PC-3 (cell line): ENCODE measurements at regions not wholly inside any gene's neighbourhood (a gene's known extent, or its start where the extent isn't known, plus 50 kb on each side); places are given as distances from the start of the nearest gene placed in this dataset.

Experiments
- ATAC-seq: fragments of 200-7000 bp; cut with Tn5 transposase; 2 replicates; pipeline ENCODE4 v1.9.1; 2020; ENCODE audit warnings: mild to moderate bottlenecking, moderate library complexity
- BruUV-seq: library from RNA; stranded (reverse); fragments of 400-500 nt; replicated peaks from 2 replicates; lab custom pipeline; 2021; lab: Mats Ljungman, UMichigan
- CTCF ChIA-PET: fragments of 300-600 bp; sonication (Branson Sonifier 250); formaldehyde crosslinking; loops from one replicate; lab custom pipeline; 2022; ENCODE audit warnings: antibody characterized with exemption; lab: Charles Lee
- POLR2A ChIA-PET: fragments of 300-600 bp; sonication (Branson Sonifier 250); formaldehyde crosslinking; loops from one replicate; lab custom pipeline; 2022; ENCODE audit warnings: antibody characterized with exemption; ENCODE audit not compliant: unreplicated experiment; lab: Charles Lee
- DNase-seq: peaks from one replicate; pipeline ENCODE4 v3.0.0-alpha.2; 2015
- H2AFZ ChIP-seq: fragments of 300-600 bp; sonication (generic); 2 replicates; pipeline ENCODE4 v1.6.0; 2016; ENCODE audit warnings: antibody characterized with exemption, low read length
- H3F3A ChIP-seq: fragments of 300-600 bp; sonication (generic); one replicate; pipeline ENCODE4 v1.6.0; 2017; ENCODE audit warnings: antibody characterized with exemption, low read length, control low read depth, mild to moderate bottlenecking; ENCODE audit not compliant: unreplicated experiment
- H3K27ac ChIP-seq: fragments of 300-600 bp; sonication (generic); 2 replicates; pipeline ENCODE4 v1.5.1; 2016; ENCODE audit warnings: mild to moderate bottlenecking, low read length
- H3K27me3 ChIP-seq: fragments of 300-600 bp; sonication (generic); 2 replicates; pipeline ENCODE4 v1.6.1; 2016; ENCODE audit warnings: low read length, mixed read lengths
- H3K36me3 ChIP-seq: fragments of 300-600 bp; sonication (generic); 2 replicates; pipeline ENCODE4 v1.6.1; 2016; ENCODE audit warnings: low read depth, mixed run types, low read length, mixed read lengths
- H3K4me1 ChIP-seq: fragments of 300-600 bp; sonication (generic); 2 replicates; pipeline ENCODE4 v1.5.1; 2016; ENCODE audit warnings: low read length; ENCODE audit not compliant: insufficient read depth
- H3K4me2 ChIP-seq: fragments of 300-600 bp; sonication (generic); 2 replicates; pipeline ENCODE4 v1.6.0; 2016; ENCODE audit warnings: low read length
- H3K4me3 ChIP-seq: fragments of 300-600 bp; sonication (generic); 2 replicates; pipeline ENCODE4 v1.5.1; 2016; ENCODE audit warnings: mild to moderate bottlenecking, low read length, mixed read lengths
- H3K79me2 ChIP-seq: fragments of 300-600 bp; sonication (generic); 2 replicates; pipeline ENCODE4 v1.6.1; 2017; ENCODE audit warnings: low read length, mixed read lengths
- H3K9ac ChIP-seq: fragments of 300-600 bp; sonication (generic); 2 replicates; pipeline ENCODE4 v1.6.0; 2016; ENCODE audit warnings: mild to moderate bottlenecking, low read length
- H3K9me2 ChIP-seq: fragments of 300-600 bp; sonication (generic); replicated peaks from 2 replicates; pipeline ENCODE4 v1.6.1; 2016; ENCODE audit warnings: mixed run types, low read length, mixed read lengths
- H3K9me3 ChIP-seq: fragments of 300-600 bp; sonication (generic); 2 replicates; pipeline ENCODE4 v1.6.1; 2016; ENCODE audit warnings: low read length, mixed read lengths
- H4K20me1 ChIP-seq: fragments of 300-600 bp; sonication (generic); 2 replicates; pipeline ENCODE4 v1.6.1; 2016; ENCODE audit warnings: low read length, mixed read lengths
- EZH2 ChIP-seq: fragments of 300-600 bp; sonication (generic); IDR thresholded peaks from one replicate; pipeline ENCODE4 v1.6.1; 2017; ENCODE audit warnings: antibody characterized with exemption, mild to moderate bottlenecking, low read length; ENCODE audit not compliant: unreplicated experiment
- EZH2phosphoT487 ChIP-seq: fragments of 300-600 bp; sonication (generic); IDR thresholded peaks from 2 replicates; pipeline ENCODE4 v1.6.1; 2018; ENCODE audit warnings: mild to moderate bottlenecking, antibody characterized with exemption, low read length, borderline replicate concordance
- intact Hi-C: fragments of 100-400 bp; cut with micrococcal nuclease; formaldehyde crosslinking; loops from 2 replicates; pipeline ENCODE4 v1.9.0; 2023
- TF ChIP-seq, protein P1 (sequence below): fragments of 300-600 bp; sonication (generic); conservative IDR thresholded peaks from 2 replicates; pipeline ENCODE4 v1.5.1; 2017; ENCODE audit warnings: antibody characterized with exemption, low read depth, mild to moderate bottlenecking, low read length

DNA sequence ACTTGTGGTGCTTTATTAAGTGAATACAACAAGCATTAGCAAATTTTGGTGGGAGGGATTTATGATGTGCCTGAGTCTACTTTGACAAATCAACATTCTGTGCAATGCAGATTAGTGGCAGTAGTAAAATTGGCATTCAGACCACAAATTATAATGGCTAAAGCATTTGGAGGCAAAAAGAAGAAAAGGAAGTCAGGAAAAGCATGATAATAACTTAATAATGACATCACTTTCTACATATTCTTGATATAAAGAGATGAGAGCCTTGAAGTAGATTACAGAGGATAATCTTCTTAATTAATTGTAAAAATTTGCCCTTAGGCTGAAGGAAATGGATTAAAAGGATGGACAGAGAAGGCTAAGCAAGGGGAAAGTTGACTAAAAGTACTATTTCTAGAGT, 126.0 kb downstream of the SLC6A15 start:
- ChIA-PET CTCF (no interaction called here), POLR2A (no interaction called here)
- H3K27me3 ChIP-seq, result no peaks in the 10 kb centered on the region
- H3K27ac ChIP-seq, result no peak overlapping the region
- H4K20me1 ChIP-seq, result no peaks in the 10 kb centered on the region
- no peaks in the 10 kb centered on the region for H3K9me3 ChIP-seq
- no peak overlapping the region for H2AFZ ChIP-seq
- ATAC-seq, result no peak
- no peak overlapping the region for H3K4me3 ChIP-seq
- BruUV-seq, result no TSS peak
- no peak overlapping the region for H3K4me2 ChIP-seq
- DNase-seq, result no peak
- no peaks in the 10 kb centered on the region for H3F3A ChIP-seq
- intact Hi-C loops, result no loop called here
- no peaks in the 10 kb centered on the region for H3K36me3 ChIP-seq
- H3K9me2 ChIP-seq, result 0 out of 2 replicates have a peak, but pooled peaks cover 3% of the 10 kb centered on the region
- no peak for TF ChIP-seq EZH2phosphoT487
- TF ChIP-seq EZH2, result no peak
- TF ChIP-seq, protein P1, sequence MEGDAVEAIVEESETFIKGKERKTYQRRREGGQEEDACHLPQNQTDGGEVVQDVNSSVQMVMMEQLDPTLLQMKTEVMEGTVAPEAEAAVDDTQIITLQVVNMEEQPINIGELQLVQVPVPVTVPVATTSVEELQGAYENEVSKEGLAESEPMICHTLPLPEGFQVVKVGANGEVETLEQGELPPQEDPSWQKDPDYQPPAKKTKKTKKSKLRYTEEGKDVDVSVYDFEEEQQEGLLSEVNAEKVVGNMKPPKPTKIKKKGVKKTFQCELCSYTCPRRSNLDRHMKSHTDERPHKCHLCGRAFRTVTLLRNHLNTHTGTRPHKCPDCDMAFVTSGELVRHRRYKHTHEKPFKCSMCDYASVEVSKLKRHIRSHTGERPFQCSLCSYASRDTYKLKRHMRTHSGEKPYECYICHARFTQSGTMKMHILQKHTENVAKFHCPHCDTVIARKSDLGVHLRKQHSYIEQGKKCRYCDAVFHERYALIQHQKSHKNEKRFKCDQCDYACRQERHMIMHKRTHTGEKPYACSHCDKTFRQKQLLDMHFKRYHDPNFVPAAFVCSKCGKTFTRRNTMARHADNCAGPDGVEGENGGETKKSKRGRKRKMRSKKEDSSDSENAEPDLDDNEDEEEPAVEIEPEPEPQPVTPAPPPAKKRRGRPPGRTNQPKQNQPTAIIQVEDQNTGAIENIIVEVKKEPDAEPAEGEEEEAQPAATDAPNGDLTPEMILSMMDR, result no peak
- H3K79me2 ChIP-seq, result no peaks in the 10 kb centered on the region
- no peak overlapping the region for H3K9ac ChIP-seq
- no peaks in the 10 kb centered on the region for H3K4me1 ChIP-seq

DNA sequence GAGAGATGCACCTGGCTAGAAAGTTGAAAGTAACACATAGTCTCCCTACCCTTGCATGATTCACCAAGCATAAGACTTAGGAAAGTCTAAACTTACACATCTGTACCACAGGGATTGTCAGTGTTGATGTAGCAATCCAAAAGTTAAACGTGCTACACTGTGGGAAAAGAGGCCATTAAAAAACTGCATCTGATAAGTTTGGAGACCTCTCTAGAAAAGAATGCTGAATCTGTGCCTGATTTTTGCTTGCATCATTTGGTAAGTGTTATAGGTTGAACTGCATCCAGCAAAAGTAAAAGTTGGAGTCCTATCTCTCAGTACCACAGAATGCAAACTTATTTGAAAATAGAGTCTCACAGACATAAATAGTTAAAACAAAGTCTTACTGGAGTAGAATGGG, 126.6 kb downstream of the SLC6A15 start:
- intact Hi-C loops, result no loop called here
- Histone ChIP-seq H3K9me3 (no peaks in the 10 kb centered on the region), H4K20me1 (no peaks in the 10 kb centered on the region), H3K9ac (no peak overlapping the region), H3K4me2 (no peak overlapping the region), H3K27ac (no peak overlapping the region), H3F3A (no peaks in the 10 kb centered on the region), H3K27me3 (no peaks in the 10 kb centered on the region), H2AFZ (no peak overlapping the region), H3K36me3 (no peaks in the 10 kb centered on the region), H3K9me2 (no peaks in the 10 kb centered on the region), H3K4me1 (no peaks in the 10 kb centered on the region), H3K4me3 (no peak overlapping the region), H3K79me2 (no peaks in the 10 kb centered on the region)
- POLR2A ChIA-PET, result no interaction called here
- no TSS peak for BruUV-seq
- TF ChIP-seq EZH2phosphoT487, result no peak
- TF ChIP-seq EZH2, result no peak
- TF ChIP-seq, protein P1, result no peak
- ATAC-seq, result no peak
- CTCF ChIA-PET, result no interaction called here
- no peak for DNase-seq

- Histone ChIP-seq H3K4me1 (no peaks in the 10 kb centered on the region), H3K4me2 (no peak overlapping the region), H3K9me2 (no peaks in the 10 kb centered on the region), H3K27me3 (no peaks in the 10 kb centered on the region), H3K79me2 (no peaks in the 10 kb centered on the region), H3K9me3 (no peaks in the 10 kb centered on the region), H3K9ac (no peak overlapping the region), H4K20me1 (no peaks in the 10 kb centered on the region), H3K4me3 (no peak overlapping the region), H3F3A (no peaks in the 10 kb centered on the region), H2AFZ (no peak overlapping the region), H3K27ac (no peak overlapping the region), H3K36me3 (no peaks in the 10 kb centered on the region)
- CTCF ChIA-PET, result no interaction called here
- BruUV-seq, result no TSS peak
- DNase-seq (no peak), ATAC-seq (no peak)
- intact Hi-C loops, result no loop called here
- TF ChIP-seq EZH2phosphoT487 (no peak), EZH2 (no peak)
- TF ChIP-seq, protein P1, result no peak
- POLR2A ChIA-PET, result no interaction called here
Observed at GRCh38 chr12:84785281-84785680, 127.3 kb downstream of the SLC6A15 start.
